Activated CD4-positive, alpha-beta T cell treated with anti-CD3 and anti-CD28 coated beads, Interleukin-2, amount 50 U/mL, for 1 hour (primary cell): ENCODE measurements at regions not wholly inside any gene's neighbourhood (a gene's known extent, or its start where the extent isn't known, plus 50 kb on each side); places are given as distances from the start of the nearest gene placed in this dataset.

Experiments
- DNase-seq: peaks from one replicate; pipeline ENCODE4 v3.0.0-alpha.2; 2020

GRCh38 chr12:98073610-98074009 lies 441.8 kb upstream of the TMPO start:
- no peak for DNase-seq

GRCh38 chr12:98074286-98074685 lies 441.1 kb upstream of the TMPO start:
- DNase-seq, result no peak

GRCh38 chr12:98084391-98084790 lies 431.0 kb upstream of the TMPO start:
- no peak for DNase-seq

GRCh38 chr12:98085046-98085755 lies 430.2 kb upstream of the TMPO start:
- DNase-seq, result no peak

- DNase-seq, result no peak
Observed at GRCh38 chr12:98090731-98091130, 424.7 kb upstream of the TMPO start.

GRCh38 chr12:98096436-98096835 lies 419.0 kb upstream of the TMPO start:
- no peak for DNase-seq

GRCh38 chr12:98106031-98106683 lies 409.2 kb upstream of the TMPO start:
- no peak for DNase-seq

GRCh38 chr12:98109266-98109665 lies 406.1 kb upstream of the TMPO start:
- DNase-seq, result no peak

- no peak for DNase-seq
Observed at GRCh38 chr12:98110536-98110935, 404.9 kb upstream of the TMPO start.

GRCh38 chr12:98113548-98113947 lies 401.8 kb upstream of the TMPO start:
- no peak for DNase-seq

GRCh38 chr12:98121963-98122362 lies 393.4 kb upstream of the TMPO start:
- no peak for DNase-seq

GRCh38 chr12:98123021-98123461 lies 392.3 kb upstream of the TMPO start:
- DNase-seq, result no peak

- DNase-seq, result no peak
Observed at GRCh38 chr12:98126637-98127335, 388.6 kb upstream of the TMPO start.

GRCh38 chr12:98127336-98127679 lies 388.1 kb upstream of the TMPO start:
- no peak for DNase-seq

GRCh38 chr12:98127854-98128253 lies 387.5 kb upstream of the TMPO start:
- no peak for DNase-seq

- no peak for DNase-seq
Observed at GRCh38 chr12:98136544-98136943, 378.8 kb upstream of the TMPO start.

GRCh38 chr12:98137278-98137677 lies 378.1 kb upstream of the TMPO start:
- DNase-seq, result no peak

- no peak for DNase-seq
Observed at GRCh38 chr12:98144953-98145352, 370.4 kb upstream of the TMPO start.

- DNase-seq, result no peak
Observed at GRCh38 chr12:98146043-98146442, 369.3 kb upstream of the TMPO start.

GRCh38 chr12:98146487-98146886 lies 368.9 kb upstream of the TMPO start:
- no peak for DNase-seq

- no peak for DNase-seq
Observed at GRCh38 chr12:98149270-98149669, 366.1 kb upstream of the TMPO start.

GRCh38 chr12:98149691-98150210 lies 365.6 kb upstream of the TMPO start:
- no peak for DNase-seq

GRCh38 chr12:98151105-98151590 lies 364.2 kb upstream of the TMPO start:
- no peak for DNase-seq

- no peak for DNase-seq
Observed at GRCh38 chr12:98151984-98152383, 363.4 kb upstream of the TMPO start.
